DMS114 treated with DMSO at 0.1 percent for 48 hours (cell line): ENCODE measurements at regions not wholly inside any gene's neighbourhood (a gene's known extent, or its start where the extent isn't known, plus 50 kb on each side); places are given as distances from the start of the nearest gene placed in this dataset.
"Not testable (repeated sequence)": the region's sequence is repeated elsewhere in the genome, so short reads cannot be mapped to it uniquely, and the experiment has no call there.

Experiments used
- DNase-seq: peaks from one replicate; lab custom pipeline; 2025; ENCODE audit not compliant: unreplicated experiment; lab: John Stamatoyannopoulos, UW

- no peak for DNase-seq
Measured at GRCh38 chr9:82763656-82764055, 299.3 kb downstream of the RASEF start.

GRCh38 chr9:82764061-82764668 is 298.8 kb downstream of the RASEF start:
- DNase-seq: no peak

DNA sequence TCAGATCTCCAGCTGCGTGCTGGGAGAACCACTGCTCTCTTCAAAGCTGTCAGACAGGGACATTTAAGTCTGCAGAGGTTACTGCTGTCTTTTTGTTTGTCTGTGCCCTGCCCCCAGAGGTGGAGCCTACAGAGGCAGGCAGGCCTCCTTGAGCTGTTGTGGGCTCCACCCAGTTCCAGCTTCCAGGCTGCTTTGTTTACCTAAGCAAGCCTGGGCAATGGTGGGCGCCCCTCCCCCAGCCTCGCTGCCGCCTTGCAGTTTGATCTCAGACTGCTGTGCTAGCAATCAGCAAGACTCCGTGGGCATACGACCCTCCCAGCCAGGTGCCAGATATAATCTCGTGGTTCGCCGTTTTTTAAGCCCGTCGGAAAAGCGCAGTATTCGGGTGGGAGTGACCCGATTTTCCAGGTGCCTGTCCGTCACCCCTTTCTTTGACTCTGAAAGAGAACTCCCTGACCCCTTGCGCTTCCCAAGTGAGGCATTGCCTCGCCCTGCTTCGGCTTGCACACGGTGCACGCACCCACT is 288.2 kb downstream of the RASEF start:
- not testable (repeated sequence) for DNase-seq

- DNase-seq: no peak
Measured at GRCh38 chr9:82776508-82776907, 286.4 kb downstream of the RASEF start.

GRCh38 chr9:82777366-82777765 is 285.6 kb downstream of the RASEF start:
- no peak for DNase-seq

- not testable (repeated sequence) for DNase-seq
Measured at GRCh38 chr9:82778923-82779322, 284.0 kb downstream of the RASEF start.

- no peak for DNase-seq
Measured at GRCh38 chr9:82780017-82780416, 282.9 kb downstream of the RASEF start.

- no peak for DNase-seq
Measured at GRCh38 chr9:82781921-82782392, 281.0 kb downstream of the RASEF start.

- DNase-seq: no peak
Measured at GRCh38 chr9:82783045-82783444, 279.9 kb downstream of the RASEF start.

DNA sequence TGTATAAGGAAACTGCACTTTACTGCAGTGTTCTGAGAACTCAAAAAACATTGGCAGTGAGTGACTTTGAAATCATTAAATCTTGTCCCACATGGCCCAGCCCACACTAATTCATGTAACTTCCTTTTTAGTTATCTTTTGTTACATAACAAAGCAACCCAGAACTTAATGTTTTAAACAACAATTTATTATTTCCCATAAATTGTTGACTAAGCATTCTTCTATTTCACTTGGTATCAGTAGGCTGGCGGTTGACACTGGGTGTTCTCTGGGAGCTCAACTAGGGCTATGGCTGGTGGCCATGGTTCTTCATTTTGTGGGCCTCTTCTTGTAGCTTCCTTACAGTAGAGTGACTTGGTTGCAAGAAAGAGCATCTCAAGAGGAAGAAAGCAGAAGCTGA is 278.4 kb downstream of the RASEF start:
- DNase-seq: no peak

DNA sequence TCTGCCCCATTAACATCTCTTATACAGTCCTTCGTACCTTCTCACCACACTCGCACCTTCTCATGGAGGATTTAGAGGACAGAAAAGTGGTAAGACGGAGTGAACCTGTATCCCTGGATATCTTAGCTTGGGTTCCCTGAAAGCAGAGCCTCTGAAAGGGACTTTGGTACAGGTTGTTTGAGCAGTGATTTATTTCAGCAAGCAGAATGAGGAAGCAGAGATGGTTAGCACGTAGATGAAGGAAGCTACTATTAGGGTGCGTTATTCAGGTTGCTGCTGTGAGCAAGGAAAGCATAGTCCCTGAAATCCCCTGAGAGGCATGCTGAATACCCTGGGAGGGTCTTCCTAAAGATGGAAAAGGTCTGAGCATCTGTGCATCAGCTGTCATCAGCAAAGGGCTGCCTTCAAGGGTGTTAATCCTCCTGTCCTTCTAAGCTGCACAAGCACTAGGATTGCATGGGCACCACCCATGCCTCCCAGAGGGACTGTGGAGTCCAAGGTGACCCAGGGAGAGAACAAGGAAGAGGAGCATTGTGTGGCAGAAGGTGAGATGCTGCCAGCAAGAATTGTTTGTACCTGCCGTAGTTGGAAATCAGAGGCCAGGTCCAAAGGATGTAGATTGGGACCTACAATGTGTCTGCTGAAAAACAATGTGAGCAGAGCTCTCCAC is 273.7 kb downstream of the RASEF start:
- DNase-seq: no peak

DNA sequence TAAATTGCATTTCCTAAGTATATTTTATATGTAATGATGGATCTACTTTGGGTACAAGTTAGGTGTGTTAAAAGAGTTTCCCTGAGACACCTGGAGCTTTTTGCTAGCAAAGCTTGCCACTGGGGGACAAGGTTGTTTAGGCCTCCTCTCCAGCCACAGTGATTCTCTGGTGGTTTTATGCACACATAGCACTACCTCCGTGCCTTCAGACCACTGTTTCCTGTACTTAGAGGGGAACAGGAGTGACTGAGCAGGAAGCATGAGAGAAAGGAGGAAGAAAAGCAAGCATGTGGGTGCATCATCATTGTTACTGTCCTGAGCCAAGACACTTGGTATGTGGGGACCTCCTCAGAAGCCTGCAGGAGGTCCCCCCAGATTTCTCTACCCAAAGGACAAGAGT is 272.1 kb downstream of the RASEF start:
- no peak for DNase-seq

DNA sequence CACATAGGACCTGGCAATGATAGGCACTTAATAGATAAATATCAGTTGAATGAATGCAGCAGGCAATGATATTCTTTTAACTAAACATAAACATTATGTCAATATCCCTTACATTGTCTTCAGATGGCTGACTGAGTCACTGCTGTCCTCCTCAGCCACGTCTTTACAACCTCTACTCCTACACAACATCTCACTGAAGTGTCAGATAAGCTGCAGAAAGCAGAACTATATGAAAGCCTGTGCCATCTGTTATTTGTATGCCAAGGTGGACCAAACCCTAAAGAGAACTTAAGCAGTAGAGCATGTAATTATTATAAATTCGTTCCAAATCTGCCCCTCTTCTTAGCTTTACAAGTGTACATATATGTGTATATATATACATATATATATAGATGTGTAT is 271.2 kb downstream of the RASEF start:
- DNase-seq: no peak

GRCh38 chr9:82797534-82797933 is 265.4 kb downstream of the RASEF start:
- no peak for DNase-seq

- no peak for DNase-seq
Measured at GRCh38 chr9:82799286-82799685, 263.7 kb downstream of the RASEF start.

GRCh38 chr9:82805027-82805426 is 257.9 kb downstream of the RASEF start:
- DNase-seq: no peak

- no peak for DNase-seq
Measured at GRCh38 chr9:82808478-82808877, 254.5 kb downstream of the RASEF start.

DNA sequence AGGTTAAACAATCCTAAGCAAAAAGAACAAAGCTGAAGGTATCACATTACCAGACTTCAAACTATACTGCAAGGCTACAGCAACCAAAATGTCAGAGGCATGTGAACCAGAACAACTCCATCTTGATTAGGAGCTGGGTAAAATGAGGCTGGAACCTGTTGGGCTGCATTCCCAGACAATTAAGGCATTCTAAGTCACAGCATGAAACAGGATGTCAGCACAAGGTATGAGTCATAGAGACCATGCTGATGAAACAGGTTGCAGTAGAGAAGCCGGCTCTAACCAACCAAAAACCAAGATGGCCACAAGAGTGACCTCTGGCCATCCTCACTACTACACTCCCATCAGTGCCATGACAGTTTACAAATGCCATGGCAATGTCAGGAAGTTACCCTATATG is 252.0 kb downstream of the RASEF start:
- no peak for DNase-seq

GRCh38 chr9:82819260-82819659 is 243.7 kb downstream of the RASEF start:
- no peak for DNase-seq

- DNase-seq: no peak
Measured at GRCh38 chr9:82820186-82820585, 242.8 kb downstream of the RASEF start.

GRCh38 chr9:82829818-82830217 is 233.1 kb downstream of the RASEF start:
- DNase-seq: no peak

- DNase-seq: no peak
Measured at GRCh38 chr9:82865524-82865923, 197.4 kb downstream of the RASEF start.
